Brain microvascular endothelial cell (primary cell): ENCODE measurements at regions not wholly inside any gene's neighbourhood (a gene's known extent, or its start where the extent isn't known, plus 50 kb on each side); places are given as distances from the start of the nearest gene placed in this dataset.

ENCODE experiments used
- DNase-seq: peaks from one replicate; pipeline ENCODE4 v3.0.0-alpha.2; 2020
- H3K27ac ChIP-seq: fragments of 250-450 bp; sonication (Bioruptor Pico); 2 replicates; pipeline ENCODE4 v1.5.1; 2020; ENCODE audit warnings: mild to moderate bottlenecking, moderate library complexity
- H3K27me3 ChIP-seq: fragments of 250-450 bp; sonication (Bioruptor Pico); replicated peaks from 2 replicates; pipeline ENCODE4 v1.5.1; 2020; ENCODE audit warnings: mild to moderate bottlenecking
- H3K36me3 ChIP-seq: fragments of 250-450 bp; sonication (Bioruptor Pico); replicated peaks from 2 replicates; pipeline ENCODE4 v1.5.1; 2020; ENCODE audit warnings: mild to moderate bottlenecking
- H3K4me3 ChIP-seq: 2 replicates; pipeline ENCODE4 v1.5.1; 2011; ENCODE audit warnings: low read depth, mild to moderate bottlenecking, control low read depth, low read length, moderate library complexity
- in situ Hi-C: cut with HindIII; loops from 2 replicates; pipeline ENCODE4 v1.10.0; 2017; ENCODE audit warnings: low sequenced_read_pairs, low pct_ligation_motif_present
- TF ChIP-seq, protein P1 (sequence below): IDR thresholded peaks from 2 replicates; pipeline ENCODE4 v1.5.1; 2011; ENCODE audit warnings: low read depth, mild to moderate bottlenecking, moderate library complexity, low read length, control low read depth, inconsistent platforms; ENCODE audit errors: missing control alignments

DNA sequence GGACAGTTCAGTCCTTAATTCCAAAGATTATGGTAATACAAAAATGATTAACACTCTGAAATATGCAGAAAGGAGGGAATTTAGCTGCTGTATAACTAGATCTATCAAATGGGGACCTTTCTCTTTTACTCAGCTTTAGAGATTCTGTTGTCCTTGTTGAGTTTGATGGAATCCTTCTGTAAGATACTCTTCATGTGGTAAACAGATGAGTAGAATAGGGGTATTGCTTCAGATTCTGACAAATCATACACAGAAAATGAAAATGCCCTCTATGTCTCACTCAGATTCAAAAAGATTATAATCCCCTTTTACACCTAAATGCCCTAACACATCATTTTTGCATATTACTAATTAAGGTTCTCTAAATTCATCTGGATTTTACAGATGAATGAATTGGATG lies 50.7 kb downstream of the ARHGAP35 start:
- in situ Hi-C loops = no loop called here
- no peak overlapping the region for H3K4me3 ChIP-seq
- H3K36me3 ChIP-seq = no peaks in the 10 kb centered on the region
- TF ChIP-seq, protein P1, sequence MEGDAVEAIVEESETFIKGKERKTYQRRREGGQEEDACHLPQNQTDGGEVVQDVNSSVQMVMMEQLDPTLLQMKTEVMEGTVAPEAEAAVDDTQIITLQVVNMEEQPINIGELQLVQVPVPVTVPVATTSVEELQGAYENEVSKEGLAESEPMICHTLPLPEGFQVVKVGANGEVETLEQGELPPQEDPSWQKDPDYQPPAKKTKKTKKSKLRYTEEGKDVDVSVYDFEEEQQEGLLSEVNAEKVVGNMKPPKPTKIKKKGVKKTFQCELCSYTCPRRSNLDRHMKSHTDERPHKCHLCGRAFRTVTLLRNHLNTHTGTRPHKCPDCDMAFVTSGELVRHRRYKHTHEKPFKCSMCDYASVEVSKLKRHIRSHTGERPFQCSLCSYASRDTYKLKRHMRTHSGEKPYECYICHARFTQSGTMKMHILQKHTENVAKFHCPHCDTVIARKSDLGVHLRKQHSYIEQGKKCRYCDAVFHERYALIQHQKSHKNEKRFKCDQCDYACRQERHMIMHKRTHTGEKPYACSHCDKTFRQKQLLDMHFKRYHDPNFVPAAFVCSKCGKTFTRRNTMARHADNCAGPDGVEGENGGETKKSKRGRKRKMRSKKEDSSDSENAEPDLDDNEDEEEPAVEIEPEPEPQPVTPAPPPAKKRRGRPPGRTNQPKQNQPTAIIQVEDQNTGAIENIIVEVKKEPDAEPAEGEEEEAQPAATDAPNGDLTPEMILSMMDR = no peak
- H3K27ac ChIP-seq = no peak overlapping the region
- DNase-seq = no peak
- no peaks in the 10 kb centered on the region for H3K27me3 ChIP-seq

DNA sequence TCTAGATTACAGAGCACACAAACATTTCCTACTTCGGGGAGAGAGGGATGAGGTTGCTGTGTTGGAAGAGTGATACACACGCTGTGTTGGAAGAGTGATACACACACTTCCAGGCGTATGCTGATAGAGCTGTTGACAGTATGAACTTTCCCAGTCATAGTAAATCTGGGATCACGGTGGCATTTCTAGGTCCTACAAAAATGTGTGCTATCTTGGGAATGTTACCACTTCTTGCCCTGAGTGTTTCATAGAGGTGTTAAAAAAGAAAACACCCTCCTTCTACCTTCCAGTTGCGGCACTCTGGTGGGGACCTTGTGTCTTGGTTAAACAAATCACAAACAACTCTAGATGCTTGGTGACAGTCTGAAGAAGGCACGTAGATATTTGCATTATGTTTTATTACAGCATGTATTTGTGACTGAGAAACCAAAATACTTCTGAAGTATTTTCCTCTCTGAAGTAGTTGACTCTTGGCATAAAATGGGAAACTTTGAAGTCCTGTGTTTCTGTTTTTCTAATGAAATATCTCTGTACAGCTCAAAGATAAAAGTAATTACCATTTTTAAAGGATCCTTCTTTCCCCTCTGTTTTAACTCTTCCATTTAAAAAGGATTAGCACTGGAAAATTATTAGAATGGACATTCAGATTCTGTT lies 52.5 kb downstream of the ARHGAP35 start:
- in situ Hi-C loops = no loop called here
- Histone ChIP-seq H3K27ac (peak overlapping the region; percentile 49), H3K36me3 (no peaks in the 10 kb centered on the region), H3K27me3 (no peaks in the 10 kb centered on the region), H3K4me3 (no peak overlapping the region)
- TF ChIP-seq, protein P1 = no peak
- DNase-seq = no peak

DNA sequence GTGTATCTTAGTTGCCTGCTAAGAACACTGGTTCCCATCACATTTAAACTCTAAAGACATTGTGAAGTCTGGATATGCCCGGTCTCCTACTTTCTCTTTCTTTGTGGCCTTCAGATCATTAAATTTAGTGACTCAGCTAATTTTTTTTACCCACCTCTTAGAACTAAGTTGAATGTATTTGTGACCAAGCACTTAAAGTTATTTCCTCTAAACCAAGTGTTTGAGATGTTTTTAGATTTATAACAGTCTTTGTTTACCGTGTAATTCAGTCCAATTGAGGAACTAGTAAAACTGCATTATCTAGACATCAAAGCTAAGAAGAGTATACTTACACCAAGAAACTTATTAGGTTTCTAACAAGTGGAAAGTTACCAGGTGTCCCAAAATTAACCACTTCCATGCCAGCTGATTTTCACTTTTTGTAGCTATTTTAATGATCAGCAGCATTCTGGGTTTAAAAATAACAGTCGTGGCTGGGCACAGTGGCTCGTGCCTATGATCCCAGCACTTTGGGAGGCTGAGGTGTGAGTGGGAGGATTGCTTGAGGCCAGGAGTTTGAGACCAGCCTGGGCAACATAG lies 53.1 kb downstream of the ARHGAP35 start:
- Histone ChIP-seq H3K27ac (peak overlapping the region; percentile 49), H3K4me3 (no peak overlapping the region)
- TF ChIP-seq, protein P1 = no peak

DNA sequence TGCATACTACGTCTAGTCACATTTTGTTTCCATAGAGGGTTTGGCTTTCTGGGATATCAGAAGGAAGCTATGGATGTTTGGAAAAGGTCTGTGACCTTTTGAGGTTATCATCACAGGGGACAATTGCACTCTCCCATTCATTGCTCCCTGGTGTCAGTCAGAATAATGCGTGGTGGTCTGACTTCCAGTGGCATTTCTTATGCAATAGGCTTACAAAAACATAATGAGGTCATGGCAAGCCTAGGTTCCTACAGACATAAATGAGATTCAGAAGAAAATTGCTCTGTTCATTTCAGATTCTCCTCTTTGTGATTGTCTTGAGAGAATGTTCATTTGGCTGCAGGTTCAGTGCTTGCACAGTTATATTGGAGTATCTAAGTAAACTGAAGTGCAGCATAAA lies 54.6 kb downstream of the ARHGAP35 start:
- H3K36me3 ChIP-seq = peaks cover 11% of the 10 kb centered on the region
- no peaks in the 10 kb centered on the region for H3K27me3 ChIP-seq
- H3K4me3 ChIP-seq = no peak overlapping the region
- in situ Hi-C loops = no loop called here
- TF ChIP-seq, protein P1 = no peak
- no peak overlapping the region for H3K27ac ChIP-seq
- DNase-seq = no peak

More for the DNA sequence above, 53.1 kb downstream of the ARHGAP35 start:
- in situ Hi-C loops = no loop called here
- DNase-seq = no peak
- Histone ChIP-seq H3K36me3 (peaks cover 4% of the 10 kb centered on the region), H3K27me3 (no peaks in the 10 kb centered on the region)

DNA sequence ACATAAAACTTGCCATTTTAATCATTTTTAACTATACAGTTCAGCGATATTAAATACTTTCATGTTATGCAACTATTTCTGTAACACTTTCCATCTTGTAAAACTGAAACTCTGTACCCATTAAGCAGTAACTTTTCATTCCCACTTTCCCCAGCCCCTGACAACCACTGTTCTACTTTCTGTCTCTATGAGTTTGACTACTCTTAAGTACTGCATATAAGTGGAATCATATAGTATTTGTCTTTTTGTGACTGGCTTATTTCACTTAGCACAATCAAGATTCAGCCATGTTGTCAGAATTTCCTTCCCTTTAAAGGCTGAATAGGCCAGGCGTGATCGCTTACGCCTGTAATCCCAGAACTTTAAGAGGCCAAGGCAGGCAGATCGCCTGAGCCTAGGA lies 56.2 kb downstream of the ARHGAP35 start:
- TF ChIP-seq, protein P1 = no peak
- no peak overlapping the region for H3K27ac ChIP-seq
- in situ Hi-C loops = no loop called here
- H3K27me3 ChIP-seq = no peaks in the 10 kb centered on the region
- H3K36me3 ChIP-seq = peaks cover 26% of the 10 kb centered on the region
- no peak overlapping the region for H3K4me3 ChIP-seq
- DNase-seq = no peak
